Heart left ventricle (tissue), 13 donors: ENCODE measurements at regions not wholly inside any gene's neighbourhood (a gene's known extent, or its start where the extent isn't known, plus 50 kb on each side); places are given as distances from the start of the nearest gene placed in this dataset.

Experiments used
- CTCF ChIP-seq, 12 donors: fragments of 200-600 bp; sonication (generic) in 4 of 12; IDR thresholded peaks; one replicate each; pipeline versions ENCODE4 v1.5.0 to v1.8.0; 2018 to 2022; ENCODE audit warnings: antibody characterized with exemption in 12 of 12, mild to moderate bottlenecking in 5 of 12
- POLR2A ChIP-seq, 2 donors: fragments of 450-650 bp; IDR thresholded peaks; one replicate each; pipeline ENCODE4 v1.6.1; 2017; ENCODE audit warnings: antibody characterized with exemption in 2 of 2, mild to moderate bottlenecking in 2 of 2, moderate library complexity in 2 of 2
- donor health status: ischemic (EF 13 %, LVEDD 7.1; RV severe dilation, severe dysfunction).
- donor health status: DM: no; HTN: yes; CAD: no.
- donor health status: DM: no; HTN: no; CAD: no.
- donor health status: ischemic (EF 25% LVEDD 6.9; RV normal size, moderate dysfunction).
- donor health status: ischemic (EF 25% LVEDD 5.7; RV mildly dilated, moderate dysfunction).
- donor health status: ischemic (EF 35%, LVEDD 5.7; RV mildly dilated, moderate dysfunction).
- donor health status: nonischemic (EF 11% LVEDD 7.7; RV severe dilation, severe dysfunction).
- donor health status: DM: yes; HTN: yes; CAD: no.
- donor health status: PGD.
- donor health status: ischemic (EF 29% LVEDD 5.4; RV normal size, mild dysfunction).
- donor health status: nonischemic (EF 23%, LVEDD 6.1; RV moderate dilation, normal function).

DNA sequence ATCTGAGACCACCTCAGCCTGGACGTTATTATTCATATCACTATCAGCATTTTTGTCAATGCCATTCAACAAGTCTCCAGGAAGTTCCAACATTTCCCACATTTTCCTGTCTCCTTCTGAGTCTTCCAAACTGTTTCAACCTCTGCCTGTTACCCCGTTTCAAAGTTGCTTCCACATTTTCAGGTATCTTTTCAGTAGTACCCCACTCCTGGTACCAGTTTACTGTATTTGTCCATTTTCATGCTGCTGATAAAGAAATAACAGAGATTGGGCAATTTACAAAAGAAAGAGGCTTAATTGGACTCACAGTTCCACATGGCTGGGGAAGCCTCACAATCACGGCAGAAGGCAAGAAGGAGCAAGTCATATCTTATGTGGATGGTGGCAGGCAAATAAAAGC lies 565.5 kb downstream of the FRK start:
- no peak for TF ChIP-seq CTCF (IDR thresholded peaks at IDR 0.05)
- no peak for TF ChIP-seq POLR2A (IDR thresholded peaks at IDR 0.05)
